ENCODE measurements at regions not wholly inside any gene's neighbourhood (a gene's known extent, or its start where the extent isn't known, plus 50 kb on each side); places are given as distances from the start of the nearest gene placed in this dataset.

- DNase-seq (ENCODE audit: low read depth in 2 of 2): no peak
Observed at GRCh38 chr1:173400387-173400995, 76.6 kb upstream of the PRDX6 start.

DNA sequence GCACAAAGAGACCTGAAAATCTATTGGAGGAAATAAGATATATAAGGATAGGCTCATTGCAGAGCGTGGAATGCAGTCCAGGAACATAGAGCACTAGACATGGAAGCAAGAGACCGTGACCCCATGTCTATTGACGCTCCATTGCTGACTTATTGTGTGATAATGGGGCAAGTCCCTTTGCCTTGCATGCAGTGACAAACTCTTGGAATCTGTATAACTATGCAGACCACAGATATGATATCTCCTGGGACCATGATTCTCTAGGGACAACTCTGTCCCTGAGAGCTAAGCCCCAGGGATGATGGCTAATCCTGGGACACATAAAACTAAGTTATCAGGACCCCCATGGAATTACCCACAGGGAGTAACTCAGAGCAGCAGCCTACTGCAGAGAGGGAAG, 73.1 kb upstream of the PRDX6 start:
- DNase-seq (ENCODE audit: low read depth in 2 of 2): no peak

DNA sequence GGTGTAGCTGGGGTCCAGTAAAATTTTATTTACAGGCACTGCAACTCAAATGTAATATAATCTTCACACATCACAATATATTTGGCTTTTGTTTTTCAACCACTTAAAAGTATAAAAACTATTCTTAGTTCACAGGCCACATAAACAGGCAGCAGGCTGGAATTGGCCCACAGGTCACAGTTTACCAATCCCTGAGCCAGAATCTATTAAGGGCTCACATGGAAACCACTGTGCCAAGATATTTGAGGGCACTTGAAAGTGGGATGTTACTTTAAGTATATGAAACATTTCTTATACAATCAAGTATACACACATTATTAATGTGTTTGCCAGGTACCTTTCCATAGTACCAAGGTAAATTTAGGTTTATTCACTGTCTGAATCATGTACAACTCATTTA, 71.9 kb upstream of the PRDX6 start:
- DNase-seq (ENCODE audit: low read depth in 2 of 2): no peak

- DNase-seq (ENCODE audit: low read depth in 2 of 2): no peak
Observed at GRCh38 chr1:173405834-173406233, 71.3 kb upstream of the PRDX6 start.

DNA sequence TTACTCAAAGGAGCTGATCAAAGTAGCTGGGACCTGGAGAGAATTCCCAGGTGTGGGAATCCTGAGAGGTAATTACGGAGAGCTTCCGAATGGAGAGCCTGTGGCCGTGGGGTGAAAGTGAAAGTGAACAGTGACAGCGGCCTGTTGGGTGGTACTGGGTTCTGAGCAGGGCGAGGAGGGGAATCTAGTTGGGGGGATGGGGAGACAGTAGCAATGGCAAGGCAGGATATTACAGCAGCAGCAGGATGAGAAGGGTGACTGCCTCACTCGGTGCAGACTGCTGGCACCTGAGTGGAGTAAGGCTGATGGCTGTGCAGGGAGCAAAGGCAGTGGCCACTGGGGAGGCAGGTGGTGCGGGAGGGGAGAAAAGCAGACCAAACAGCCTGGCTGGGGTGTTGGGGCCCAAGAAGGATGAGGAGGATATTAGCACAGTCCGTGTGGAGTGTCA, 70.3 kb upstream of the PRDX6 start:
- no peak for DNase-seq (ENCODE audit: low read depth in 2 of 2)

DNA sequence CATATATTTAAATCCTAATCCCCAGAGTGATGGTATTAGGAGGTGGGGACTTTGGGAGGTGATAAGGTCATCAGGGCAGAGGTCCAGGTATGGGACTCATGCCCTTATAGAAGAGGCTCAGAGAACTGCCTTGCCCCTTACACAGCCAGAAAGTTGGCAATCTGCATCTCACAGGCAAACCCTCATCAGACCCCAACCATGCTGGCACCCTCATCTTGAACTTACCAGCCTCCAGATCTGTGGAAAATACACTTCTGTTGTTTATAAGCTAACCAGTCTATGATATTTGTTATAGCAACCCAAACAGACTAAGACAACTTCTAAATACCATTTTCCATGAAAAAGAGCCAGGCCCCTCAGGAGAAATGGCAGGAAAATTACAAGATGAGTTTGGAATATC, 69.3 kb upstream of the PRDX6 start:
- DNase-seq (ENCODE audit: low read depth in 2 of 2): no peak

DNA sequence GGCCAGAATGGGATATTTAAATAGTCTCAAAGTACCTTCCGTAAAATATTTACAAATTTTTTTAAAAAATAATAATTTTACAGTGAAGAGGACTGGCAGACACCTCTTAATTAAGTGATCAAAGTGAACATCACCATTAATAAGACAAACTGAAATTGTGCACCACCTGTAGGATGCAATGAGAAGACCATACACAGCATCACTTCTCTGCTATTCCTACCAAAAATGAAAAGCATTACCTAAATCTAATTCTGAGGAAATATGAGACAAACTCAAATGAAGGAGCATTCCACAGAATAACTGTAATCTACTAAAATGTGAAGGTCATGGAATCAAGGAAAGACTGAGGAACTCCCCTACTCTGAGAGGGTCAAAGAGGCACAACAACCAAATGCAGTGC, 68.2 kb upstream of the PRDX6 start:
- DNase-seq (ENCODE audit: low read depth in 2 of 2): no peak

GRCh38 chr1:173409613-173410012, 67.5 kb upstream of the PRDX6 start:
- DNase-seq (ENCODE audit: low read depth in 2 of 2): no peak

DNA sequence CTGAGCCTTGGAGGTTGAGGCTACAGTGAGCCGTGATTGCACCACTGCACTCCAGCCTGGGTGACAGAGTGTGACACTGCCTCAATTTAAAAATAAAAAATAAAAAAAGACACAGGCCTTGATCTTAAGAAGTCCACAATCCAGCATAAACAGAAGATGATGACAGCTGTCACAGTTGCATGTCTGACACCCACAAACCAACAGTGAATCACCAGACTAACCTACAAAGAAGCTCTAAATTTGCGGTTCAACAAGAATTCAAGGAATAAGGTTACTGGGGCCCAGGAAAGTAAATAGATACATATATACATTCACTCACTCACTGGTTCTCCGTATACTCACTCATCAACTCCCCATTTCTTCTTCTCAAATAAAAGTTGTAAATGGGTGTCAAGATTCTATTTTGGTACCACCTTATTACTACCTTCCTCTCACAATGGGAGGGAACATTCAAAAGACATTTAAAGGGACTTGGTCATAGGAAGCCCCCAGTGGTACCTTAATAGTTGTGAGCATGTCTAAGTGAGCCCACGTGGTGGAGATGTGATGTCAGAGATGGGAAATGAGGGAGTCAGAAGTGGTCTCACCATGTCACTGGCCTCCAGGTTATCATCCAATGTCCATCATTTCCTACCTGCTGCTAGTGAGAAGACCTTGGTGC, 66.9 kb upstream of the PRDX6 start:
- DNase-seq (ENCODE audit: low read depth in 2 of 2): no peak

GRCh38 chr1:173410794-173411236, 66.3 kb upstream of the PRDX6 start:
- DNase-seq (ENCODE audit: low read depth in 2 of 2): no peak

DNA sequence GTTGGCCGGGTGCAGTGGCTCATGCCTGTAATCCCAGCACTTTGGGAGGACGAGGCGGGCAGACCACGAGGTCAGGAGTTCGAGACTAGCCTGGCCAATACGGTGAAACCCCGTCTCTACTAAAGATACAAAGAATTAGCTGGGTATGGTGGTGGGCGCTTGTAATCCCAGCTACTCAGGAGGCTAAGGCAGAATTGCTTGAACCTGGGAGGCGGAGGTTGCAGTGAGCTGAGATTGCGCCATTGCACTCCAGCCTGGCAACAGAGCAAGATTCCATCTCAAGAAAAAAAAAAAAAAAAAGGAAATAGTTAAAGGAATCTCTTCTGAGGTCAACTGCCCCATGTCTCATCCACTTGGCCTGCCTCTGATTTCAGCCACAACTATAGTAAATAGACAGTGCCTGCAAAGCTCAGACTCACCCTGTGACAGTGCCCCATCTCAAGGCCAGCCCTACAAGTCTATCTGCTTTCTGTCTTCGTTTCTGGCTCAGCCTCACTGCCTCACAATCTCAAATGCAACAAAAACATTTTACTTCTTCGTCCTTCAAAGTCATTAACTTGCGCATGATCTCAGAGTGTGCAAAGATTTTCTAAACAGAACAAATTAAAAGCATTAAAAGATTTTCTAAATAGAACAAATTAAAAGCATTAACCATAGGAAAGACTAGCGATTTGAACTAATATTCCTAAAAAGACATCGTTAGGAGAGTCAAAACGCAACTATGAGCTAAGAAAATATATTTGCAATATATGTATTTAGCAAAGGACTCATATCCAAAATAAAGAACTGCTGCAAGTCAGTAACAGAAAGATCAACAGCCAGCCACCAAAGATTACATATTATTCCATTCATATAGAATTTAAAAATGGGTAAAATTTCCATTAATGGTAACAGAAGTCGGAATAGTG, 65.0 kb upstream of the PRDX6 start:
- DNase-seq (ENCODE audit: low read depth in 2 of 2): no peak

DNA sequence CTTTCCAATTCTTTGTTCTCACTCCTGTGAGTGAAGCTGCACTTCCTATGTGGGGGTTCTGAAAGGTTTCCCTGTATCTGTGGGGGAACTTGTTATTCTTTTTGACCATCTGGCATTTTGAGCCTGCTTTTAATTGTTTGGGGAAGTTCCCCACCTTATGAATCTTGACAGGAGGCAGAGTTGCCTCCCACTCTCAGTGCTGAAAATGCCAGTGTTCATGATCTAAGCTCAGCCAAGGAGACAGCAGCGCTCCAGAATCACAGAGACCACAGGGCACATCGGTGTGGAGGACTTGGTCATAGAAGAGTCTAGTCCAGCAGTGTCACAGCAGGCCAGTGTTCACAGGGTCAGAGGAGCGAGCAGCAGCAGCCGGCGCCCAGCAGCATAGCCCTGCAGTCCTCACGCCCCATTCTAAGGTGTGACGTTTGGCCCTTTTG, 63.8 kb upstream of the PRDX6 start:
- DNase-seq (ENCODE audit: low read depth in 2 of 2): no peak

GRCh38 chr1:173414136-173414535, 63.0 kb upstream of the PRDX6 start:
- DNase-seq (ENCODE audit: low read depth in 2 of 2): no peak

DNA sequence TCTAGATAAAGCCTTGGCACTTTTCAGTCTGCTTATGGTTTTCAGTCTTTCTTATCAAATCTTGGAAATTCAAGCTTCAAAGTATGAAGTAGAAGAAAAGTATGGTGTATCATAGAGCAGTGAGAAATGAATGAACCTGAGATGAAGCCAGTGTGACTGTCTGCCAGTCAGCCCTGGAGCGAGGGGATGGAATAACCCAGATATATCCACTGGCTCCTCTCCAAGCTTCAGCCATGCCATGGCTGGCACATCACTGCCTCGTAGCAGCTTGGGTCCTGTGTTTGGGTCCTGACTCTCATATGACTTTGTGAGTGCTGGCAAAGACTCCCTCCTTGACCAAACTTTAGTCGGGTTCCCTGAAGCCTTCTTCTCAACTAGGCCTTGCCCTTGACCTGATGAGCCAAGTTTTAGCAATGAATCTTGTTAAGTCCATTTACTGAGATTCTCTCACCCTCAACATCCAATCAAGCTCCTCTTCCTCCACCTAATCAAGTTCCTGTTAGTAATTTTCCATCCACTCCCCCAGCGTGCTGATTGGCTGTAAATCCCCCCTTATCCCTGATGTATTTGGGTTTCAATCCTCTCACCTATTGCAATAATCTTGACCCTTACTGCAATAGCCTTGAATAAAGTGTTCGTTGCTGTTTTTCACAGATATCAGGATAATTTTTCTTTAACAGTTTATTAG, 62.5 kb upstream of the PRDX6 start:
- DNase-seq (ENCODE audit: low read depth in 2 of 2): no peak

DNA sequence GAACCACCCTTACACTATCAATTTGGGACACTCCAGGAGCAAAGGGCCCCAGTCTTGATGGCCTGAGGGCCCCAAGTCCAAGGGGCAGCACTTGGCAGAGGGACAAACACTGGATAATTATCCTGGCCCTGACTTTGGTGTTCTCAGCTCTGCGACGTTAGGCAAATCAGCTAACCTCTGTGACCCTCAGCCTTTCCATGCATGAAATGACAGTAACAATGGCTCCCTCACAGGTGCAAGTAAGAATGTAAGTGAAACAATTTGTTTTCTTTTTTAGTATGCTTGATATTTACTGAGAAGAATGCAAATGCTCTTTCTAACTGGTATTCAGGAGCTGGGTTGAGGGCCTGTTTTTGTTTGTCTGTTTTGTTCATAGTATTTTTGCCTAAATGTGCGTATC, 61.6 kb upstream of the PRDX6 start:
- no peak for DNase-seq (ENCODE audit: low read depth in 2 of 2)

DNA sequence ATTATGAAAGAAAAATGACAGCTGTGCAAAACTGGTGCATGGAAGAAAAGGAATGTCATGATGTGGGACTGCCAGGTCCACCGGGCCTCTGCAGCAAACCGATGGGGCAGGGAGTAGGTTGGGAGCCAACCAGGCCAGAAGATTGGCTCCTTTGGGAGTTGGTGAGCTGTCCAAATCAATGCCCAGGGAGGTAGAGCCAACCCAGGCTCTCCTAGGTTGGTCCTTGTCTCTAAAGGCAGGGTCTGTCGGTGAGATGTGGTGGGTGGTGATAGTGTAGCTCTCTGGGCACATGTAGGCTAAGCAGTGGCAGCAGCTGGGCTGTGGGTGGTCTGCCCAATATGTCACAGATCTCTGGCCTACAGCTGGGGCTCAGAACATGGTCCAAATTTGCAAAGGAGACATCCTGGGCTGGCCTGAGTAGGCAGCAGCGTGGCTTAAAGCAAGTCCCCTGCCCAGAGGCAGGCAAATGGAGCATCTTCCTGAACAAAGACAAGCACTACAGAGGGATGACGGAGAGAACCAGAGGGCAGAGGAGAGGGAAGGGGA, 61.2 kb upstream of the PRDX6 start:
- no peak for DNase-seq (ENCODE audit: low read depth in 2 of 2)

- no peak for DNase-seq (ENCODE audit: low read depth in 2 of 2)
Observed at GRCh38 chr1:173417563-173417962, 59.6 kb upstream of the PRDX6 start.

DNA sequence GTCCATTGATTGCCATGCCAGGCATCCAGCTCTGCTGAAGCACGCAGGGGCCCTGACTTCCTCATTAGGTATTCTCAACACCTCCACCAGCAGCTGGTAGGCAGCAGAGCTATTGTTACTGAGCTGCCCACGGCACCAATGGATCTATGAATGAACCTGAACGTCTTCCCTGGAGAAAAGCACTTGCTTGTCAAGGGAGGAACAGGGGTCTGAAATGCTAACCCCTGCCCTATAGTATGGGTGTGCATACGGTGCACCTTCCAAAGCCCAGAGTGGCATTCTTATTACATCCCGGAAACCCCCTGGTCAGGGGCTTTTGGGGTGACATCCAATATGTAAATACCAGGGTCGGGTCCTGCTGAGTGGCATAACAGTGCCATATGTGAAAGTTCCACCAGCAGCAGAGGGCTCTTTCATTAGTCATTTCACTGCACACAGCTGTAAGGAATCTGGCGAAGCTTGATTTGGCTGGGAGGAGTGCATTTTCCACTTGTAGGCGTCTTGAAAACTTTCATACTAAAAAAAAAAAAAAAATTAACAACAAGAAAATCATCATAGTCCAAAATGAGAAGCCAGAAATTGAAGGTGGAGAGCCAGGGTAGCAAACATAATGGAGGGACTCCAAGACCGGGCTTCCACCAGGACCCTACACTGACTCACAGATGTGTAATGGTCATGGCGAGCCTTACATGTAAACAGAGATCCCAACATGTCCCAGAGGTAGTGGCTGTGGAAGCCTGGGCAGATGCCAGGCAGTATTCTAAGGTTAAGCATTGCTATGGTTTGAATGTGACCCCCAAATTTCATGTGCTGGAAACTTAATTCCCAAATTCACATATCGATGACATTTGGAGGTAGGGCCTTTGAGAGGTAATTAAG, 58.8 kb upstream of the PRDX6 start:
- DNase-seq (ENCODE audit: low read depth in 2 of 2): no peak

- DNase-seq (ENCODE audit: low read depth in 2 of 2): peak; percentile 35 to 38
Observed at GRCh38 chr1:173420330-173420806, 56.8 kb upstream of the PRDX6 start.

DNA sequence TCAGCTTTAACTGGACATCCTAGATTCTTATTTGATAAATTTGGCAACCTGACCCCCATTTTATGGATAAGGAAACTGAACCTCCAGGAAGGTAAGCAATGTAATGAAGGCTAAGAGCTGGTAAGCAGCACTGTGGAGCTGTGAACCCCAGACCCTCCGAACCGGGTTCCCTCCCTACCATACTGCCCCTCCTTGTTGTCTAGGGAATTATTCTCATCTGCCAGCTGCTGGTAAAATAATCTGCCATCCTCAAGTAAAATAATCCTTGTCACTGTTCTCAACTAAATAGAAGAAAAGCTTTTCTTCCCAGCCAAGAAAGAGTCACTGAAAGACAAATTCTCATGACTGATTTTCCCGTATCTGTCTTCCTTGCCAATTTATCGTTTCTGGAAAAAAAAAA, 55.8 kb upstream of the PRDX6 start:
- no peak for DNase-seq (ENCODE audit: low read depth in 2 of 2)

DNA sequence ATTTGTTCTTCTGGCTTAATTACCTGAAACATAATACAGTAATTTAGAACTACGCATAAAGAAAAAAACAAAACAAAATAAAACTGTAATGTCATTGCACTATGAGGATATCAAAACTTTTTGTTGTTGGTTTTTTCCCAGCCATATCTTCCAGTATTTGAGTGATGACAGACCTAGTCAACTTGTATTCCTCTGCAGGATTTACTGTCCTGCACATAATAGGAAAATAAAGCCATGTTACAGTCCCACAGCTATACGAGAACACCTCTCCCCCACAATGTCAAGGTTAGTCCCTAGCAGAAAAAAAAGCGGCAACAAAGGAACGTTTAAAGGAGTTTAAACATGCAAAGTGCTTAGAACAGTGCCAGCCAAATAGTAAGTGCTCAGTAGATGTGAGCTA, 55.3 kb upstream of the PRDX6 start:
- no peak for DNase-seq (ENCODE audit: low read depth in 2 of 2)
